ENCODE measurements at regions not wholly inside any gene's neighbourhood (a gene's known extent, or its start where the extent isn't known, plus 50 kb on each side); places are given as distances from the start of the nearest gene placed in this dataset.

DNA sequence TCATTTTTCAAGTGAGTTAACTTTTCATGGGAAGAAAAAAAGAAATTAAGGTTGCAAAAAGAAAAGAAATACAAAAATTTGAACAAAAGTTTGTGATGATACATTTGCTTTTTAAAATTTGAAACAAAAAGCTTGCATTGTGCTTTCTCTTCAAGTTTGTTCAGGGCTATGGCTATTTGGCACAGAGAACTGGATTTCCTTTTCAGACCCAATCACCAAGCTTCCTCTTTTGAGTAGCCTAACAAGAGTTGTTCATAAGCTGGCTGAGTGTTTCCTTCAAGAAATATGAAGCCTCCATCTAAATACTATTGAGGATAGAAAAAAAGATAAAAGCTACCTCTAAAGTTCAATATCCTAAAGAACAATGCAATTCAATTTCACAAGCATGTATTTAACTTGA, 787.8 kb downstream of the LIG4 start:
- DNase-seq (ENCODE audit: missing footprints): no peak
- no peak for ATAC-seq
- intact Hi-C loops (cut with DNase I): no loop called here

GRCh38 chr13:107422421-107422820, 792.9 kb downstream of the LIG4 start:
- intact Hi-C loops (cut with DNase I): no loop called here
- no peak for ATAC-seq

DNA sequence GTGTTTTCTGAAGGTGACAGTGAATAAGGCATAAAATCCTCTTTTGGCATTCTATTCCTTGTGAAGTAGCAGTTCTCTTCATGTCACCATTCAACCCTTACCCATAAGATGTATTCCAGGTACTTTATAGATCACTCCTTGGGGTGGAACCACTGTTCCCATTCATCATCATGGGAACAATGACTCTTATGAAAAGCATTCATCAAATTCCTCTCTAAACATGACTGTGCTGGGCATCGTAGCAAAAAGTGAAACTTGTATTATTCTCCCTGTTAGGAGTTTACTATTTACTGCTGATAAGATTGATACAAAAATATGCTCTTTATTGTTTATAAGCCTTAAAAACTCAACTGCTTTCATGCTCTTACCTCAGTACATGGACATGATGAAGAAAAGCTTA, 793.4 kb downstream of the LIG4 start:
- intact Hi-C loops (cut with DNase I): no loop called here
- no peak for ATAC-seq
- no peak for DNase-seq (ENCODE audit: missing footprints)

More at GRCh38 chr13:107422421-107422820, 792.9 kb downstream of the LIG4 start:
- DNase-seq (ENCODE audit: missing footprints): no peak

GRCh38 chr13:107421028-107421427, 794.3 kb downstream of the LIG4 start:
- ATAC-seq (no peak), DNase-seq (ENCODE audit: missing footprints) (no peak)
- intact Hi-C loops (cut with DNase I): no loop called here

GRCh38 chr13:107413005-107413404, 802.3 kb downstream of the LIG4 start:
- DNase-seq (ENCODE audit: missing footprints) (no peak), ATAC-seq (no peak)
- intact Hi-C loops (cut with DNase I): no loop called here

DNA sequence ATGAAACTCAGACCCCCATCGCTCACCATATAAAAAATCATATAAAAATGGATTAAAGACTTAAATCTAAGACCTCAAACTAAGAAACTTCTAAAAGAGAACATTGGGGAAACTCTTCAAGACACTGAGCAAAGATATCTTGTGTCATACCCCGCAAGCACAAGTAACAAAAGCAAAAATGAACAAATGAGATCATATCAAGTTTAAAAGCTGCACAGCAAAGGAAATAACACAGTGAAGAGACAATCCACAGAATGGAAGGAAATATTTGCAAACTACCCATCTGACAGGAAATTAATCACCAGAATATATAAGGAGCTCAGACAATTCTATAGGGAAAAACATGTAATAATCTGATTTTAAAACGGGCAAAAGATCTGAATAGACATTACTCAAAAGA, 808.3 kb downstream of the LIG4 start:
- ATAC-seq (no peak), DNase-seq (ENCODE audit: missing footprints) (no peak)
- intact Hi-C loops (cut with DNase I): no loop called here

DNA sequence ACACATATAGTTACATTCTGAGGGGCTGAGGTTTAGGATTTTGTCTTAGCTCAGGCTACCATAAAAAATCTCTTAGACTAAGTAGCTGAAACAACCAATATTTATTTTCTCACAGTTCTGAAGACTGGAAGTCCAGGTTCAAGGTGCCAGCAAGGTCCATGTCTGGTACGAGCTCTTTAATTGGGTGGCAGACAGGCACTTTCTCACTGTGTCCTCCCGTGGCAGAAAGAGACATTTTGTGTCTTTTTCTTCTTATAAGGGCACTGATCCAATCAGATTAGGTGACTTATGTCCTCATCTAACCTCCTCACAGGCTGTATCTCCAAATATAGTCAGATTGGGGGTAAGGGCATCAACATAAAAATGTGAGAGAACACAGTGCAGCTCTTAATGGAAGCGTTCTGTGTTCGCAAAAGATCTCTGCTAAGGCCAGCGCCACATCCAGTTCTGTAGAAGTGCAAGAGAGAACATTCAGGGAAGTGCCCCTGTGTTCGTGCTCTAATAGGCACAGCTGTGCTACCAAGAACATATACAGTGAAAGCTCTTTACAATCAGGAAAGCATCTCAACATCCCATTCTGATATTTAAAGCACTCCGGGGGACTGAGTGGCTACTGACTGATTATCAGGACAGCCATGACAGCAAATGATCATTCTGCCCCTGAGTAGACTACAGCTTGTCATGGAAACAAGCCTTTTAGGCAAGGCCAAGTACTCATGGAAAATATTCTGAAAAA, 819.2 kb downstream of the LIG4 start:
- intact Hi-C loops (cut with DNase I): no loop called here

DNA sequence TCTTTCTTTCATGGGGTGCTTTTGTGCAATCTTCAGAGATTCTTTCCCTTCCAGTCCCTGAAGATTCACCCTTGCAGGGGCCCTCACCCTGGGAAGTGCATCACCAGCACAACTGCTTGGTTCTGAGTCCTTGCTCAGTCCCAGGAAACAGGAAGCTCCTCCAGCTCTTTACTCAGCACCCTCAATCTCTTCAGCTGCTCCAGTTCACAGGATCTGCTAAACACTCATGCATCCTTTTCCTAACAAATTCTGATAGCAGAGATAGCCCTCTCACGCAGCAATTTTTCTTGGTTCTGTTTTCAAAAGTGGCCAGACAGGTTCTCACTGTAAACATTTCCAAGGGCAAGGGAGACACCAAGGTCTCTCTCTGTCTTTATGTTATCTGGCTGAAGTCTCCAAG, 823.1 kb downstream of the LIG4 start:
- DNase-seq (ENCODE audit: missing footprints) (no peak), ATAC-seq (no peak)
- intact Hi-C loops (cut with DNase I): no loop called here

More for the DNA sequence above, 819.2 kb downstream of the LIG4 start:
- no peak for ATAC-seq
- no peak for DNase-seq (ENCODE audit: missing footprints)

DNA sequence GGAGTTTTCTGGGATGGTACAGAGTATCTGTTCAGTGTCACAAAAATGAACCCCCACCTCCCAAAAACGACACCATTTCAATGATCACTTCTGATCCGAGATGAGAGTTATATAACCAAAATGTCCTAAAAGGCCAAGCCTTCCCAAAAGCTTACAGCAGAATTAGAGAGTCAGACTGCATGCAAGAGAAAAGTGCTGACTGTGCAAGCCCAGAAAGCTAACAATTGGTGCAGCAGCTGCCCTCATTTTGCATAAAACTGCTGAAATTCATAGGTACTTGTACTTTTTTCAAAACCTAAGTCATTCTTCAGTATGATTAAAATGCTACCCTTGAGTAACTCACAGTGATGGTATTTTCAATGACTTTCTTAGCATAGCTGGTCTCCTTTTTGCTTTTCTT, 819.6 kb upstream of the ARGLU1 start:
- intact Hi-C loops (cut with DNase I): no loop called here
- no peak for DNase-seq (ENCODE audit: missing footprints)
- no peak for ATAC-seq

DNA sequence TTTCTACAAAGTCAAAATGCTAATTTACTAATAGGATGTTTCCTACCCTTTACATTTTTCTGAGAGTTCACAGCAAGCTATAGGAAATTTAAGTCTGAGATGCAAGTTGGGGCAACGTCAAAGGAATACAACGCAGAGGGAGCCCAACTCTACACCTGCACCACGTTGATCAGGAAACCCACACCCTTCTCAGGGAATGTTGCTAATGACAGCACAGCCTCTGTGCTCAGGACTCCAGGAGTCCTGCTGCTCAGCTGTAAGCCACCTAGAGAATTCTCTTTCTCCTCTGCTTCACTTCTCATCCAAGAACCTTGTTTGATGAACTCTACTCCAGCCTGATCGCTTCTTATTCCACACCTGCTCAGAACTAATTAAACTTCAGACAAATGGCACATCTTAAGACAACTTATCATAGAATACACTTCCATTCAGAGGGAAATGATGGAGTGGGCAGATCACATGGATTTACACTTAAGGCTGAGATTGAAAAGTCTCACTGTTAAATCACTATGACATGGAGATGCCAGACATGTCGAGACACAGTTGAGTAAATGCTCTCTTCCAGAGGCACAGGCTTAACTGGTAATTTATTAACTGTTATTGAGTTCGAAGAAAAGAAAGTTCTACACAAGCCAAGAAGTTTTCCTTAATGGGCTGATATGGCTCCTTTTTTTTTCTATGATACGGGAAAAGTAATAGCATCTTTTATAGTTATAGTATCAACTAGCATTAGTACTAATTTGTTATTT, 811.6 kb upstream of the ARGLU1 start:
- intact Hi-C loops (cut with DNase I): no loop called here
- DNase-seq (ENCODE audit: missing footprints) (no peak), ATAC-seq (no peak)

GRCh38 chr13:107376341-107377125, 808.6 kb upstream of the ARGLU1 start:
- no peak for DNase-seq (ENCODE audit: missing footprints)
- ATAC-seq: no peak
- intact Hi-C loops (cut with DNase I): no loop called here

DNA sequence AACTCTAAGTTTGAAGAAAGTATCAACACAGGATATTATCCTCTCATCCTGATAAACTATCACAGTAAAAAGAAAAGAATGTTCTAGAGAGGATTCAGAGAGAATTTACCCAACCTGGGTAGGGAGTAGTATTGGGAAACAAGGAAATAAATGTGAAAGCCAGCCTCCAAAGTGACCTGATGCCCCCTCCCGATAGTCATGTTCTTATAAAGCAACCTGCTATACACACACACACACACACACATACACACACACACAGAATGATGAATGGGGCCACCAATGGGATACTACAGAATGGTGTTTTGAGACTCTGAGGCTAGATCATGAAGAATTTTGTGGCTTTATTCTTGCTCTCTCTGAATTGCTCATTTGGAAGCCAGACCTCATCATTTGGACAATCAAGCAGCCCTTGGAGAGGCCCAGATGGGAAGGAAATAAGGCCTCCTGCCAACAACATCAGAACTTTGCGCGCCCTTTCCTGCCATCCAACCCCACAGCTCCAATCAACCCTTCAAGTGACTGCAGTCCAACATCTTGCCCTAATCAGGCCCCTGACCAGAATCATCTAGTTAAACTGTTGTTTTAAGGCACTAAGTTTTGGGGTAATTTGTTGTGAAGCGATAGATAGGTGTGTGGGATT, 807.9 kb upstream of the ARGLU1 start:
- intact Hi-C loops (cut with DNase I): no loop called here
- DNase-seq (ENCODE audit: missing footprints): no peak
- no peak for ATAC-seq

GRCh38 chr13:107374038-107374437, 806.1 kb upstream of the ARGLU1 start:
- intact Hi-C loops (cut with DNase I): no loop called here
- ATAC-seq (no peak), DNase-seq (ENCODE audit: missing footprints) (no peak)

DNA sequence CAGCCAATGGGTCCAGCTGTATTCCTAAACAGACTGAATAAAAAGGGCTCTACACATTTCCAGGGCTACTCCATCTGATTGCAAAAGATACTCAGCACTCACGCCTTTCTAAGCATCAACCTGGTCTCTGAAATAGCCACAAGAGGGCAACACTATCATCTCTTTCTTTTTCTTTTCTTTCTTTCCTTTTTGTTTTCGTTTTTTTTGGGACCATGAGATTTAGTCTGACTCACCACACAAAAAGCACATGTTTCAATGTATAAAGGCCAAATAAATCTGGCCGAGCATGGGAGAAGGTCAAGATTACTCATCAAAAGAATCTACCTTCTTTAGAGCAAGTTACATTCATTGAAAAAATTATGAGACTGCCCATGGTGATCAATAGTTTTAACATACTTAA, 805.6 kb upstream of the ARGLU1 start:
- no peak for ATAC-seq
- intact Hi-C loops (cut with DNase I): no loop called here

GRCh38 chr13:107370015-107370785, 802.3 kb upstream of the ARGLU1 start:
- no peak for DNase-seq (ENCODE audit: missing footprints)
- intact Hi-C loops (cut with DNase I): no loop called here
- no peak for ATAC-seq

More for the DNA sequence above, 805.6 kb upstream of the ARGLU1 start:
- DNase-seq (ENCODE audit: missing footprints): no peak

GRCh38 chr13:107367258-107367657, 799.3 kb upstream of the ARGLU1 start:
- DNase-seq (ENCODE audit: missing footprints) (no peak), ATAC-seq (no peak)
- intact Hi-C loops (cut with DNase I): no loop called here

DNA sequence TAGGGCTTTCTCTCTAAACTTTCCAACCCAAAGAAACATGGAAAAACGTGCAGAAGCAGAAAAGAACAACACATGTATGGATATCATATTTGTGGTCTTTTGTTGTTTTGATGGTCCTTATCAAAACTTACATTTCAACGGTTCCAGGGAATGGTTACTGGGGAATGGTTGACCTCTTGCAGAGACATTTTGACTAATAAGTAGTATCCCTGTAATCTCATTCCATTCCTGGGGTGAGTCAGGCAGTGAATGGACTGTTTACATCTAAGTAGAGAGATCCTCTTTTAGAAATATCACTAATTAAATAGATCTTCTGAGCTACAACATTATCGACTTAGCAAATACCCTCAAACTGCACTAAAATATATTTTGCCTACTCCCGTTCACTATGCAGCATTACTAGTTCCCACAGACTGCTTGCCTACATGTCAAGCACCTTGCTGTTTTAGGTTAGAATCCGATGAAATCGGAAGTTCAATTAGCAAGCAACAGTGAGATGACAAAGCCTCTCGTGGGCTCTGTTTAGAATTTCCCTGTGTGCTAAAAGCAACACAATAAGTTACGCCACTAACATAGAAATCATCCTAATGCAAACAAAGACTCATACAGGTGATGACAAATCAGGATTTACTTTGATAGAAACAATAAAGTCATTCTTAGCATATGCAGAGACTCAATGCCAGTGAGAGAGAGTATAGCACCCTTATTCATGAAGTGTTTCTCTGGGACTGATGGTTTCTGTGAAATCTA, 797.7 kb upstream of the ARGLU1 start:
- intact Hi-C loops (cut with DNase I): no loop called here
- ATAC-seq: no peak
- no peak for DNase-seq (ENCODE audit: missing footprints)

- ATAC-seq (no peak), DNase-seq (ENCODE audit: missing footprints) (no peak)
- intact Hi-C loops (cut with DNase I): no loop called here
Measured at GRCh38 chr13:107364658-107365057, 796.7 kb upstream of the ARGLU1 start.
